Neural crest cell (in vitro differentiated cells): ENCODE measurements at regions not wholly inside any gene's neighbourhood (a gene's known extent, or its start where the extent isn't known, plus 50 kb on each side); places are given as distances from the start of the nearest gene placed in this dataset.

Experiments used
- DNase-seq: peaks from one replicate; pipeline ENCODE4 v3.0.0; 2021; ENCODE audit warnings: low read depth, mixed read lengths, low spot score
- H3K27ac Mint-ChIP-seq: one replicate; pipeline ENCODE4 v1.8.0; 2021; ENCODE audit warnings: mild to moderate bottlenecking, mixed read lengths; ENCODE audit not compliant: unreplicated experiment
- H3K27me3 Mint-ChIP-seq: 2 replicates; pipeline ENCODE4 v1.8.0; 2021; ENCODE audit warnings: low read depth, mild to moderate bottlenecking, mixed read lengths
- H3K36me3 Mint-ChIP-seq: 2 replicates; pipeline ENCODE4 v1.8.0; 2021; ENCODE audit warnings: low read depth, mild to moderate bottlenecking, mixed read lengths
- H3K4me1 Mint-ChIP-seq: 2 replicates; pipeline ENCODE4 v1.8.0; 2021; ENCODE audit warnings: mixed read lengths
- H3K4me3 Mint-ChIP-seq: one replicate; pipeline ENCODE4 v1.8.0; 2021; ENCODE audit warnings: mild to moderate bottlenecking, mixed read lengths
- H3K9me3 Mint-ChIP-seq: 2 replicates; pipeline ENCODE4 v1.8.0; 2021; ENCODE audit warnings: mixed read lengths
- TF ChIP-seq, protein P1 (sequence below): fragments of 200-600 bp; sonication (generic); conservative IDR thresholded peaks from 2 replicates; pipeline ENCODE4 v1.5.0; 2021; ENCODE audit warnings: antibody characterized with exemption, mild to moderate bottlenecking

DNA sequence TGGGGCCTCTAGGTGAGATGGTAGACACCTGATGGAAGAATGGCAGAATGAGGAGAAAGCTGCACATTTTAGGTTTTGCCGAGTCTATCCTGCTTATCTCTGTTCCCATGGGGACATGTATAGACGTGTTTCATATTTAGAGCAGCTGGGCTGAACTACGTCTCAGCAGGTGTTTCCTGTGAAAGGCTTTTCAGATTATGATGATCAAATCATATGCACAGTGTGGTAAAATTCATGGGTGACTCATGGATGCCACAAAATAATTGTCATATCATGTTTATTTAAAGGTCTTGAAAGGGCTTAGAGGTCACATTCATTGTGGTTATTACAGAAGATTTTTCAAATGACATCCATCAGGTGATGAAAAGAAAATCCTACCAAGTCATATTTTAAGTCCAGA, 90.5 kb downstream of the ICOS start:
- H3K36me3 Mint-ChIP-seq: no peaks in the 10 kb centered on the region
- H3K27me3 Mint-ChIP-seq: no peaks in the 10 kb centered on the region
- H3K27ac Mint-ChIP-seq: no peak overlapping the region
- TF ChIP-seq, protein P1, sequence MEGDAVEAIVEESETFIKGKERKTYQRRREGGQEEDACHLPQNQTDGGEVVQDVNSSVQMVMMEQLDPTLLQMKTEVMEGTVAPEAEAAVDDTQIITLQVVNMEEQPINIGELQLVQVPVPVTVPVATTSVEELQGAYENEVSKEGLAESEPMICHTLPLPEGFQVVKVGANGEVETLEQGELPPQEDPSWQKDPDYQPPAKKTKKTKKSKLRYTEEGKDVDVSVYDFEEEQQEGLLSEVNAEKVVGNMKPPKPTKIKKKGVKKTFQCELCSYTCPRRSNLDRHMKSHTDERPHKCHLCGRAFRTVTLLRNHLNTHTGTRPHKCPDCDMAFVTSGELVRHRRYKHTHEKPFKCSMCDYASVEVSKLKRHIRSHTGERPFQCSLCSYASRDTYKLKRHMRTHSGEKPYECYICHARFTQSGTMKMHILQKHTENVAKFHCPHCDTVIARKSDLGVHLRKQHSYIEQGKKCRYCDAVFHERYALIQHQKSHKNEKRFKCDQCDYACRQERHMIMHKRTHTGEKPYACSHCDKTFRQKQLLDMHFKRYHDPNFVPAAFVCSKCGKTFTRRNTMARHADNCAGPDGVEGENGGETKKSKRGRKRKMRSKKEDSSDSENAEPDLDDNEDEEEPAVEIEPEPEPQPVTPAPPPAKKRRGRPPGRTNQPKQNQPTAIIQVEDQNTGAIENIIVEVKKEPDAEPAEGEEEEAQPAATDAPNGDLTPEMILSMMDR: no peak
- no peak for DNase-seq
- peaks cover 23% of the 10 kb centered on the region for H3K4me1 Mint-ChIP-seq
- H3K4me3 Mint-ChIP-seq: no peak overlapping the region
- no peaks in the 10 kb centered on the region for H3K9me3 Mint-ChIP-seq

DNA sequence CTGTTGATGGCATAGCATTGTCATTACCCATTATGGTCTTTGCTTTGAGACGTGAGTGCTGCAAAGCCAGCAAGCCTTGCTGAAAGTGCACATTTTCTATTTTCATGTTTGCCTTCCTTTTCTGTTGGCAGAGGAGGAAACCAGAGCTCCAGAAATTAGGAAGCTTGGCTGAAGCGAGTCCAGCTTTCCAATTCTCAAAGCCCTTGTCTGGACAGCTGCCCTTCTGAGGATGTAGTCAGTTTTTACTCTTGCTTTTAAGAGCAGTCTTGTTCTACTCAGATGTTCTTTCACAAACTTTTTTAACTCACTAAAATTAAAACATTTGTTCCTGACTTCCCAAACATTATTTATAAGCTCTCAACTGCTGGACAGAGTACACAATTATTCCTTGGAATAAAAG, 93.8 kb downstream of the ICOS start:
- peaks cover 4% of the 10 kb centered on the region for H3K4me1 Mint-ChIP-seq

DNA sequence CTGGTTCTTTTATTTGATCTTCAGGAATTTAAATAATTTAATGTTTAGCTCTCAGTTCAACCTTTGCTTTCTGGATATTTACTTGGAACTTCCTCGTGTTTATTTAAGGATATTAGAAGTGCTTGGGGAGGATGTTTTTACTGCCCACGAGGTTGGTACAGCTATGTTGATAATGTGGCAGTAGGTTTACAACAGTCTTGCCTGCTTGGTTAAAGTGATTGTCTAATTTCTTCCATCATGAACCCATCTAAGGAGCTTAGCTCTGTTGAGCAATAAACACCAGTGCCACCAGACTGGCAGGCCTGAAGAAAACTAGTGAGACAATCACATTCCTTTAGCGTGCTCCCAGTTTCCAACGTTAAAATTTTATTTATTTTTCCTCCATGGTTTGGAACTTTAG, 94.5 kb downstream of the ICOS start:
- TF ChIP-seq, protein P1: no peak
- no peak overlapping the region for H3K27ac Mint-ChIP-seq
- no peaks in the 10 kb centered on the region for H3K27me3 Mint-ChIP-seq
- H3K36me3 Mint-ChIP-seq: no peaks in the 10 kb centered on the region
- no peaks in the 10 kb centered on the region for H3K9me3 Mint-ChIP-seq
- no peak overlapping the region for H3K4me3 Mint-ChIP-seq
- no peak for DNase-seq
- H3K4me1 Mint-ChIP-seq: no peaks in the 10 kb centered on the region

More for the DNA sequence above, 93.8 kb downstream of the ICOS start:
- TF ChIP-seq, protein P1: no peak
- no peak for DNase-seq
- Mint-ChIP-seq H3K27ac (no peak overlapping the region), H3K9me3 (no peaks in the 10 kb centered on the region), H3K36me3 (no peaks in the 10 kb centered on the region), H3K4me3 (no peak overlapping the region), H3K27me3 (no peaks in the 10 kb centered on the region)

DNA sequence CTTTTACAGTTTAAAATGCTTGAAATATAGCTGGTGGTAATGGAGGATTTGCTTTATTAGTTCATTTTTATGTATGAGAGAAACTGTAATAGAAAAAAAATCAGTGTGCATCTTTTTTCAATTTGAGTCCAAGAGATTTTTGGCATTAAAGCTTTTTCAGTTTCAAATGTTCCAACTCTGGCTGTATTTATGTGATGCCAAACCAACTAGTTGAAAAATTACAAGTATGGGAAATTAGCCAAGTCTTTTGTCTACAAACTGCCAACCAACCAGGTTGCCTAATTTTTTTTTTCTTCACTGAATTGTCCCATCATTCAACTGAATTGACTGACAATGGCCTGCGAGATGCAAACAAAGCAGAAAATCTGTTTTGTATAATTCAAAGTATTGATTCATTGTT, 95.7 kb downstream of the ICOS start:
- TF ChIP-seq, protein P1: no peak
- no peaks in the 10 kb centered on the region for H3K4me1 Mint-ChIP-seq
- H3K27me3 Mint-ChIP-seq: no peaks in the 10 kb centered on the region
- no peaks in the 10 kb centered on the region for H3K9me3 Mint-ChIP-seq
- no peak for DNase-seq
- no peaks in the 10 kb centered on the region for H3K36me3 Mint-ChIP-seq
- H3K4me3 Mint-ChIP-seq: no peak overlapping the region
- H3K27ac Mint-ChIP-seq: no peak overlapping the region

DNA sequence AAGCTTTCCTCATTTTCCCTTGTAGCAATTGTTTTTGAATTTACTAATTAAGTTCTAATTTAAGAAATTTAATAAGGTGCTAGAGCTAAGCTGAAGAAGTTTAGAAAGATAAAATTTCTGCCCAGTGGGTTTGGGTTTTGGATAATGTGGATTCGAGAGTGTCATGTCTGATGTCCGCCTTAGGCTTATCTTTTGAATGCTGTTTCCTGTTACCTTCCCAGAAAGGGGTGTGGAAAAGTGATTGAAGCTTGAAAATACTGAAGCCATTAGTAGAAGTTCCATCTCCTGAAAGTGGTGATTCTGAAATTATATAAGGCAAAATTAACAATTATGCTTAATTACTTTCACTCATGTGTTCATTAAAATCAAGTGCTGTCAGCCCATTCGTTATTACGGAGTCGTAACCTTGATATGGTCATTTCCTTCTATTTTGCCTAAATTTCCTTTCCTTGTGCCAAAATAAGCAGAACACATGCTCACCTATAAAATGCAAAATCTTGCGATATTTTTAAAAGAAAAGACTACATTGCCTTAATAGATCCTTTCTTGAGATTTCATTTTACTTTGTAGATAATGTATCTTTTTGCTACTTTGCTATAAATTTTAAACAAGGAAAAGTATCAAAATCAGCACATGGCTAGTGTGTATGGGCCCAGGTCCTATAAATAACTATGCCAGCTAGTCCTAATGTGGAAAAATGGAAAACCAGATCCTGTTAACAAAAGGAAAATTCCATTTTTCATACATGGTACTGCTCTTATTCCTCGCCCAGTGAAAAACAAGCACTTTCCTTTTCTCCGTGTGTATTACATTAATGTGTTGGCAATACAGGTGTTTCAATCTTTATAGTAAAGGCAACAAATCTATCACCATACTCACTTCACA, 97.3 kb downstream of the ICOS start:
- Mint-ChIP-seq H3K27me3 (no peaks in the 10 kb centered on the region), H3K9me3 (no peaks in the 10 kb centered on the region), H3K36me3 (no peaks in the 10 kb centered on the region), H3K4me1 (no peaks in the 10 kb centered on the region), H3K4me3 (no peak overlapping the region), H3K27ac (no peak overlapping the region)
- TF ChIP-seq, protein P1: no peak
- no peak for DNase-seq
